Type B pancreatic cell (in vitro differentiated cells): ENCODE measurements at regions not wholly inside any gene's neighbourhood (a gene's known extent, or its start where the extent isn't known, plus 50 kb on each side); places are given as distances from the start of the nearest gene placed in this dataset.

ENCODE experiments used
- DNase-seq: peaks from one replicate; pipeline ENCODE4 v3.0.0; 2021; ENCODE audit warnings: mixed read lengths; ENCODE audit not compliant: unreplicated experiment; ENCODE audit errors: extremely low spot score
- H3K27ac Mint-ChIP-seq: 2 replicates; pipeline ENCODE4 v1.8.0; 2021; ENCODE audit warnings: mild to moderate bottlenecking, mixed read lengths
- H3K27me3 Mint-ChIP-seq: 2 replicates; pipeline ENCODE4 v1.8.0; 2021; ENCODE audit warnings: mixed read lengths
- H3K36me3 Mint-ChIP-seq: 2 replicates; pipeline ENCODE4 v1.8.0; 2021; ENCODE audit warnings: mixed read lengths
- H3K4me1 Mint-ChIP-seq: one replicate; pipeline ENCODE4 v1.8.0; 2021; ENCODE audit warnings: mixed read lengths; ENCODE audit not compliant: unreplicated experiment
- H3K4me3 Mint-ChIP-seq: 2 replicates; pipeline ENCODE4 v1.8.0; 2021; ENCODE audit warnings: mild to moderate bottlenecking, mixed read lengths
- H3K9me3 Mint-ChIP-seq: 2 replicates; pipeline ENCODE4 v1.8.0; 2021; ENCODE audit warnings: mixed read lengths
- CTCF ChIP-seq: fragments of 200-600 bp; sonication (generic); conservative IDR thresholded peaks from 2 replicates; pipeline ENCODE4 v1.5.0; 2021; ENCODE audit warnings: antibody characterized with exemption, mild to moderate bottlenecking

GRCh38 chr5:155529362-155529761, 515.8 kb downstream of the KIF4B start:
- no peak for TF ChIP-seq CTCF
- H3K4me3 Mint-ChIP-seq: no peak overlapping the region
- H3K36me3 Mint-ChIP-seq: no peaks in the 10 kb centered on the region
- peaks cover 4% of the 10 kb centered on the region for H3K9me3 Mint-ChIP-seq
- no peak for DNase-seq
- H3K27ac Mint-ChIP-seq: no peak overlapping the region
- H3K4me1 Mint-ChIP-seq: no peaks in the 10 kb centered on the region
- peaks cover 3% of the 10 kb centered on the region for H3K27me3 Mint-ChIP-seq

- Mint-ChIP-seq H3K27ac (no peak overlapping the region), H3K4me1 (no peaks in the 10 kb centered on the region), H3K27me3 (no peaks in the 10 kb centered on the region), H3K9me3 (peaks cover 4% of the 10 kb centered on the region), H3K4me3 (no peak overlapping the region), H3K36me3 (no peaks in the 10 kb centered on the region)
- TF ChIP-seq CTCF: no peak
- DNase-seq: no peak
Measured at GRCh38 chr5:155530046-155530445, 516.5 kb downstream of the KIF4B start.

GRCh38 chr5:155532621-155533311, 519.2 kb downstream of the KIF4B start:
- H3K9me3 Mint-ChIP-seq: peaks cover 3% of the 10 kb centered on the region
- H3K27me3 Mint-ChIP-seq: no peaks in the 10 kb centered on the region
- TF ChIP-seq CTCF: no peak
- no peak for DNase-seq
- no peak overlapping the region for H3K4me3 Mint-ChIP-seq
- H3K4me1 Mint-ChIP-seq: no peaks in the 10 kb centered on the region
- H3K36me3 Mint-ChIP-seq: no peaks in the 10 kb centered on the region
- H3K27ac Mint-ChIP-seq: no peak overlapping the region

GRCh38 chr5:155540000-155540595, 526.5 kb downstream of the KIF4B start:
- Mint-ChIP-seq H3K27me3 (no peaks in the 10 kb centered on the region), H3K4me1 (no peaks in the 10 kb centered on the region), H3K9me3 (no peaks in the 10 kb centered on the region), H3K4me3 (no peak overlapping the region), H3K36me3 (no peaks in the 10 kb centered on the region), H3K27ac (no peak overlapping the region)
- DNase-seq: no peak
- no peak for TF ChIP-seq CTCF

GRCh38 chr5:155546075-155546474, 532.5 kb downstream of the KIF4B start:
- TF ChIP-seq CTCF: no peak
- no peak overlapping the region for H3K4me3 Mint-ChIP-seq
- no peaks in the 10 kb centered on the region for H3K36me3 Mint-ChIP-seq
- H3K9me3 Mint-ChIP-seq: peaks cover 6% of the 10 kb centered on the region
- H3K27me3 Mint-ChIP-seq: no peaks in the 10 kb centered on the region
- no peak for DNase-seq
- no peaks in the 10 kb centered on the region for H3K4me1 Mint-ChIP-seq
- H3K27ac Mint-ChIP-seq: no peak overlapping the region
